HL-60 (cell line): ENCODE measurements at regions not wholly inside any gene's neighbourhood (a gene's known extent, or its start where the extent isn't known, plus 50 kb on each side); places are given as distances from the start of the nearest gene placed in this dataset.

ENCODE experiments used
- DNase-seq, 2 experiments: peaks; one replicate each; pipeline ENCODE4 v3.0.0-alpha.2; 2010 to 2020; ENCODE audit warnings: low read depth in 1 of 2, low spot score in 1 of 2
- H3K27ac ChIP-seq: fragments of 250-450 bp; sonication (Bioruptor Pico); replicated peaks from 2 replicates; pipeline ENCODE4 v1.5.1; 2020; ENCODE audit warnings: mild to moderate bottlenecking, moderate library complexity
- H3K27me3 ChIP-seq: fragments of 250-450 bp; sonication (Bioruptor Pico); 2 replicates; pipeline ENCODE4 v1.5.1; 2021; ENCODE audit warnings: mild to moderate bottlenecking, moderate library complexity; ENCODE audit not compliant: insufficient read depth, poor library complexity, severe bottlenecking
- H3K4me3 ChIP-seq: replicated peaks from 2 replicates; pipeline ENCODE4 v1.5.1; 2011; ENCODE audit warnings: mild to moderate bottlenecking, control low read depth, low read length; ENCODE audit not compliant: insufficient read depth
- CTCF ChIP-seq: IDR thresholded peaks from one replicate; pipeline ENCODE4 v1.5.1; 2011; ENCODE audit warnings: low read length, control low read depth, inconsistent platforms; ENCODE audit not compliant: insufficient read depth
- GABPA ChIP-seq: IDR thresholded peaks from 2 replicates; pipeline ENCODE4 v1.6.1; 2012; ENCODE audit warnings: low read depth
- POLR2AphosphoS5 ChIP-seq: IDR thresholded peaks from 2 replicates; pipeline ENCODE4 v1.6.1; 2012; ENCODE audit warnings: low read depth
- REST ChIP-seq: IDR thresholded peaks from 2 replicates; pipeline ENCODE4 v1.6.1; 2012; ENCODE audit warnings: low read depth; ENCODE audit not compliant: insufficient replicate concordance
- SPI1 ChIP-seq: IDR thresholded peaks from 2 replicates; pipeline ENCODE4 v1.6.1; 2012; ENCODE audit warnings: low read depth, mild to moderate bottlenecking, borderline replicate concordance

GRCh38 chr10:47056247-47056510 lies 145.0 kb downstream of the PTPN20 start:
- DNase-seq: no peak
- Histone ChIP-seq H3K4me3 (no peak overlapping the region), H3K27me3 (peaks cover 2% of the 10 kb centered on the region), H3K27ac (no peak overlapping the region)
- TF ChIP-seq POLR2AphosphoS5: no peak
- no peak for TF ChIP-seq REST
- TF ChIP-seq CTCF: no peak
- no peak for TF ChIP-seq SPI1
- TF ChIP-seq GABPA: no peak

GRCh38 chr10:47057471-47057870 lies 146.2 kb downstream of the PTPN20 start:
- H3K27ac ChIP-seq: no peak overlapping the region
- no peak for DNase-seq
- TF ChIP-seq GABPA: no peak
- H3K4me3 ChIP-seq: no peak overlapping the region
- H3K27me3 ChIP-seq: peaks cover 2% of the 10 kb centered on the region

GRCh38 chr10:47058032-47058702 lies 146.9 kb downstream of the PTPN20 start:
- Histone ChIP-seq H3K4me3 (no peak overlapping the region), H3K27ac (no peak overlapping the region), H3K27me3 (peaks cover 2% of the 10 kb centered on the region)
- DNase-seq: no peak
- TF ChIP-seq POLR2AphosphoS5: no peak
- no peak for TF ChIP-seq GABPA
- no peak for TF ChIP-seq REST
- TF ChIP-seq SPI1: no peak
- TF ChIP-seq CTCF: no peak

GRCh38 chr10:47058961-47059391 lies 147.7 kb downstream of the PTPN20 start:
- DNase-seq: no peak
- Histone ChIP-seq H3K27ac (no peak overlapping the region), H3K4me3 (no peak overlapping the region), H3K27me3 (peaks cover 2% of the 10 kb centered on the region)
- TF ChIP-seq POLR2AphosphoS5 (no peak), SPI1 (no peak)

GRCh38 chr10:47059606-47060311 lies 148.5 kb downstream of the PTPN20 start:
- Histone ChIP-seq H3K4me3 (no peak overlapping the region), H3K27me3 (peaks cover 2% of the 10 kb centered on the region), H3K27ac (no peak overlapping the region)
- TF ChIP-seq REST (no peak), SPI1 (no peak), CTCF (no peak), POLR2AphosphoS5 (no peak), GABPA (no peak)
- no peak for DNase-seq
